HL-60/S4 (cell line): ENCODE measurements at regions not wholly inside any gene's neighbourhood (a gene's known extent, or its start where the extent isn't known, plus 50 kb on each side); places are given as distances from the start of the nearest gene placed in this dataset.
"Not testable (repeated sequence)": the region's sequence is repeated elsewhere in the genome, so short reads cannot be mapped to it uniquely, and the experiment has no call there.

Source experiments
- in situ Hi-C: fragments of 300-500 bp; cut with MboI; formaldehyde crosslinking; loops from 2 replicates; pipeline ENCODE4 v1.14.3; 2022; ENCODE audit warnings: low sequenced_read_pairs

- in situ Hi-C loops, result no loop called here
Observed at GRCh38 chr13:68851026-68851425, 1256.6 kb upstream of the ATXN8OS start.

- in situ Hi-C loops, result no loop called here
Observed at GRCh38 chr13:68850160-68850559, 1257.5 kb upstream of the ATXN8OS start.

GRCh38 chr13:68846663-68847062, 1261.0 kb upstream of the ATXN8OS start:
- in situ Hi-C loops, result no loop called here

- in situ Hi-C loops, result no loop called here
Observed at GRCh38 chr13:68834375-68834774, 1273.3 kb upstream of the ATXN8OS start.

- in situ Hi-C loops, result no loop called here
Observed at GRCh38 chr13:68816715-68817114, 1290.9 kb upstream of the ATXN8OS start.

GRCh38 chr13:68813180-68813796, 1294.3 kb upstream of the ATXN8OS start:
- in situ Hi-C loops, result no loop called here

GRCh38 chr13:68810660-68811059, 1297.0 kb upstream of the ATXN8OS start:
- in situ Hi-C loops, result no loop called here

GRCh38 chr13:68808456-68808855, 1299.2 kb upstream of the ATXN8OS start:
- in situ Hi-C loops, result no loop called here

GRCh38 chr13:68806125-68806524, 1301.5 kb upstream of the ATXN8OS start:
- in situ Hi-C loops, result no loop called here

- in situ Hi-C loops, result no loop called here
Observed at GRCh38 chr13:68784275-68784674, 1323.4 kb upstream of the ATXN8OS start.

- in situ Hi-C loops, result no loop called here
Observed at GRCh38 chr13:68759617-68760016, 1348.0 kb upstream of the ATXN8OS start.

- in situ Hi-C loops, result no loop called here
Observed at GRCh38 chr13:68749796-68750195, 1357.8 kb upstream of the ATXN8OS start.

- in situ Hi-C loops, result no loop called here
Observed at GRCh38 chr13:68748038-68748437, 1359.6 kb upstream of the ATXN8OS start.

GRCh38 chr13:68745502-68745901, 1362.1 kb upstream of the ATXN8OS start:
- in situ Hi-C loops, result no loop called here

- in situ Hi-C loops, result no loop called here
Observed at GRCh38 chr13:68736961-68737360, 1370.7 kb upstream of the ATXN8OS start.

- in situ Hi-C loops, result no loop called here
Observed at GRCh38 chr13:68727798-68728197, 1379.8 kb upstream of the ATXN8OS start.

- in situ Hi-C loops, result no loop called here
Observed at GRCh38 chr13:68727165-68727564, 1380.5 kb upstream of the ATXN8OS start.

- in situ Hi-C loops, result no loop called here
Observed at GRCh38 chr13:68719815-68720214, 1387.8 kb upstream of the ATXN8OS start.

- in situ Hi-C loops, result no loop called here
Observed at GRCh38 chr13:68715651-68716050, 1392.0 kb upstream of the ATXN8OS start.

GRCh38 chr13:68714292-68714691, 1393.3 kb upstream of the ATXN8OS start:
- in situ Hi-C loops, result no loop called here

GRCh38 chr13:68713394-68713793, 1394.2 kb upstream of the ATXN8OS start:
- in situ Hi-C loops, result no loop called here

GRCh38 chr13:68708336-68708908, 1399.2 kb upstream of the ATXN8OS start:
- in situ Hi-C loops, result no loop called here

- in situ Hi-C loops, result not testable (repeated sequence)
Observed at GRCh38 chr13:68706044-68706443, 1401.6 kb upstream of the ATXN8OS start.
